HG03432 (cell line): ENCODE measurements at regions not wholly inside any gene's neighbourhood (a gene's known extent, or its start where the extent isn't known, plus 50 kb on each side); places are given as distances from the start of the nearest gene placed in this dataset.

Experiments
- ATAC-seq: cut with Tn5 transposase; IDR thresholded peaks from one replicate; pipeline ENCODE4 v1.9.1; 2021; ENCODE audit warnings: mild to moderate bottlenecking, moderate library complexity; ENCODE audit not compliant: unreplicated experiment

GRCh38 chr1:166221316-166221715 lies 54.5 kb upstream of the FAM78B start:
- peak; percentile 53 for ATAC-seq

GRCh38 chr1:166233750-166234366 lies 67.1 kb upstream of the FAM78B start:
- no peak for ATAC-seq

GRCh38 chr1:166235728-166236127 lies 68.9 kb upstream of the FAM78B start:
- ATAC-seq = no peak

GRCh38 chr1:166237675-166238074 lies 70.9 kb upstream of the FAM78B start:
- no peak for ATAC-seq

GRCh38 chr1:166253076-166253779 lies 86.4 kb upstream of the FAM78B start:
- ATAC-seq = no peak

- ATAC-seq = no peak
Observed at GRCh38 chr1:166258017-166258416, 91.2 kb upstream of the FAM78B start.

GRCh38 chr1:166261511-166261910 lies 94.7 kb upstream of the FAM78B start:
- no peak for ATAC-seq

GRCh38 chr1:166270476-166271150 lies 103.8 kb upstream of the FAM78B start:
- ATAC-seq = no peak

GRCh38 chr1:166271151-166271538 lies 104.3 kb upstream of the FAM78B start:
- no peak for ATAC-seq

- peak; percentile 81 for ATAC-seq
Observed at GRCh38 chr1:166272155-166272554, 105.4 kb upstream of the FAM78B start.

GRCh38 chr1:166272851-166273250 lies 106.0 kb upstream of the FAM78B start:
- ATAC-seq = peak; percentile 49

- ATAC-seq = no peak
Observed at GRCh38 chr1:166273618-166274017, 106.8 kb upstream of the FAM78B start.

- no peak for ATAC-seq
Observed at GRCh38 chr1:166282391-166283137, 115.8 kb upstream of the FAM78B start.

GRCh38 chr1:166283190-166283589 lies 116.4 kb upstream of the FAM78B start:
- no peak for ATAC-seq

- no peak for ATAC-seq
Observed at GRCh38 chr1:166283600-166283999, 116.8 kb upstream of the FAM78B start.

GRCh38 chr1:166289309-166290050 lies 122.7 kb upstream of the FAM78B start:
- ATAC-seq = no peak

GRCh38 chr1:166295656-166296055 lies 128.9 kb upstream of the FAM78B start:
- ATAC-seq = no peak

- peak; percentile 68 for ATAC-seq
Observed at GRCh38 chr1:166297993-166298392, 131.2 kb upstream of the FAM78B start.

- no peak for ATAC-seq
Observed at GRCh38 chr1:166300767-166301166, 134.0 kb upstream of the FAM78B start.

- peak; percentile 54 for ATAC-seq
Observed at GRCh38 chr1:166302989-166303758, 136.4 kb upstream of the FAM78B start.
